K562 (cell line): ENCODE measurements at regions not wholly inside any gene's neighbourhood (a gene's known extent, or its start where the extent isn't known, plus 50 kb on each side); places are given as distances from the start of the nearest gene placed in this dataset.

Source experiments
- ATAC-seq: fragments of 200-7000 bp; cut with Tn5 transposase; 3 replicates; pipeline ENCODE4 v1.9.1; 2020; ENCODE audit warnings: moderate library complexity
- BruUV-seq: library from RNA; stranded (reverse); fragments of 400-500 nt; replicated peaks from 2 replicates; lab custom pipeline; 2021; lab: Mats Ljungman, UMichigan
- CTCF ChIA-PET: fragments of 300-600 bp; formaldehyde crosslinking; extraction: SDS; loops from one replicate; lab custom pipeline; 2021; ENCODE audit warnings: low intra/inter-chr PET ratio; lab: Yijun Ruan, JAX
- POLR2A ChIA-PET: fragments of 300-600, 350-650 bp; sonication (Branson Sonifier 250); formaldehyde crosslinking; extraction: SDS; loops from one replicate; lab custom pipeline; 2021; ENCODE audit warnings: antibody characterized with exemption, inconsistent platforms; lab: Yijun Ruan, JAX
- DNase-seq, 4 experiments: peaks; one replicate each; pipeline versions ENCODE4 v3.0.0 to v3.0.0-alpha.2; 2011 to 2018; ENCODE audit warnings: low spot score in 3 of 4, mixed read lengths in 3 of 4; ENCODE audit errors: extremely low read depth in 1 of 4
- FAIRE-seq: peaks from 2 replicates; lab custom pipeline; 2011; peaks lifted over from hg19 to GRCh38; lab: Jason Lieb, UNC
- H2AFZ ChIP-seq: 2 replicates; pipeline ENCODE4 v1.6.0; 2011; ENCODE audit warnings: low read depth, low read length, control low read depth, inconsistent platforms
- H3K27ac ChIP-seq: fragments of 200-600 bp; 3 replicates; pipeline ENCODE4 v1.8.0; 2011; ENCODE audit warnings: low read depth, mild to moderate bottlenecking, control low read depth, inconsistent platforms, low read length, moderate library complexity, mixed read lengths; ENCODE audit errors: extremely low read depth
- H3K27me3 ChIP-seq, 2 experiments: fragments of 300-600 bp in 1 of 2; 2 replicates in 1 of 2; 3 replicates in 1 of 2; pipeline versions ENCODE4 v1.6.0 to v1.8.0; 2011; ENCODE audit warnings: inconsistent platforms in 2 of 2, low read length in 2 of 2, mild to moderate bottlenecking in 1 of 2, mixed read lengths in 1 of 2, moderate library complexity in 1 of 2; ENCODE audit not compliant: control insufficient read depth in 2 of 2, insufficient read depth in 2 of 2
- H3K36me3 ChIP-seq: fragments of 300-600 bp; 3 replicates; pipeline ENCODE4 v1.8.0; 2011; ENCODE audit warnings: mild to moderate bottlenecking, low read length, inconsistent platforms; ENCODE audit not compliant: control insufficient read depth, insufficient read depth
- H3K4me1 ChIP-seq, 2 experiments: fragments of 200-600 bp in 1 of 2; replicated peaks in 1 of 2; 2 replicates in 1 of 2; 3 replicates in 1 of 2; pipeline versions ENCODE4 v1.5.1 to v1.8.0; 2011; ENCODE audit warnings: inconsistent platforms in 2 of 2, low read length in 2 of 2, mild to moderate bottlenecking in 1 of 2, mixed read lengths in 1 of 2, moderate library complexity in 1 of 2; ENCODE audit not compliant: control insufficient read depth in 2 of 2, insufficient read depth in 2 of 2
- H3K4me2 ChIP-seq: 2 replicates; pipeline ENCODE4 v1.6.1; 2011; ENCODE audit warnings: low read length, control low read depth, inconsistent platforms, mixed read lengths; ENCODE audit not compliant: insufficient read depth
- H3K4me3 ChIP-seq: fragments of 200-600 bp; sonication (generic), shearing (Covaris generic); 2 replicates; pipeline ENCODE4 v1.5.1; 2016; ENCODE audit warnings: control low read depth, inconsistent platforms
- H3K79me2 ChIP-seq: fragments of 200-600 bp; 3 replicates; pipeline ENCODE4 v1.8.0; 2011; ENCODE audit warnings: low read length, inconsistent platforms; ENCODE audit not compliant: control insufficient read depth, insufficient read depth
- H3K9ac ChIP-seq, 2 experiments: 2 replicates each; pipeline versions ENCODE4 v1.6.0 to v1.6.1; 2011; ENCODE audit warnings: low read depth in 2 of 2, low read length in 2 of 2, control low read depth in 1 of 2, inconsistent platforms in 1 of 2, mild to moderate bottlenecking in 1 of 2, mixed read lengths in 1 of 2; ENCODE audit not compliant: insufficient read depth in 1 of 2
- H3K9me1 ChIP-seq: one replicate; pipeline ENCODE4 v1.6.0; 2011; ENCODE audit warnings: inconsistent platforms, mild to moderate bottlenecking, low read length, moderate library complexity; ENCODE audit not compliant: control insufficient read depth, insufficient read depth
- H3K9me3 ChIP-seq: replicated peaks from 2 replicates; pipeline ENCODE4 v1.5.1; 2011; ENCODE audit warnings: low read depth, low read length, inconsistent platforms; ENCODE audit not compliant: control insufficient read depth, insufficient read depth
- H4K20me1 ChIP-seq: replicated peaks from 2 replicates; pipeline ENCODE4 v1.6.1; 2011; ENCODE audit warnings: low read length, inconsistent platforms, mixed read lengths; ENCODE audit not compliant: control insufficient read depth, insufficient read depth
- HSF4 ChIP-seq: fragments of 250-450 bp; sonication (Bioruptor Pico); IDR thresholded peaks from 2 replicates; pipeline ENCODE4 v2.1.2; 2022; ENCODE audit warnings: mild to moderate bottlenecking, moderate library complexity, borderline replicate concordance
- POLR2B ChIP-seq: fragments of 450-650 bp; IDR thresholded peaks from 2 replicates; pipeline ENCODE4 v1.6.1; 2018; ENCODE audit warnings: low read depth; ENCODE audit not compliant: partially characterized antibody
- SNAPC5 ChIP-seq: fragments of 250-450 bp; sonication (Bioruptor Pico); IDR thresholded peaks from 2 replicates; pipeline ENCODE4 v1.8.0; 2021; ENCODE audit warnings: moderate library complexity, mild to moderate bottlenecking, inconsistent platforms
- SOX6 ChIP-seq: fragments of 450-650 bp; IDR thresholded peaks from 2 replicates; pipeline ENCODE4 v1.6.1; 2014; ENCODE audit warnings: mild to moderate bottlenecking
- XRCC3 ChIP-seq: fragments of 450-650 bp; IDR thresholded peaks from 2 replicates; pipeline ENCODE4 v1.6.1; 2017; ENCODE audit warnings: mild to moderate bottlenecking, moderate library complexity
- WGBS: fragments of 100-300 bp; shearing (Covaris generic); methylation state at CpG from one replicate; pipeline ENCODE4 v1.1.6; 2016; ENCODE audit warnings: low coverage, mixed read lengths; ENCODE audit not compliant: insufficient coverage; ENCODE audit errors: missing lambda C conversion rate; 5-methylcytosine and 5-hydroxymethylcytosine counted together
- in situ Hi-C: fragments of 300-500 bp; cut with MboI; formaldehyde crosslinking; loops from 4 replicates; pipeline ENCODE4 v1.15.0; 2018; ENCODE audit warnings: inconsistent platforms, mixed read lengths
- intact Hi-C: fragments of 100-400 bp; cut with micrococcal nuclease; formaldehyde crosslinking; loops from 2 replicates; pipeline ENCODE4 v1.14.2; 2022
- TF ChIP-seq, protein P1 (sequence below), 3 experiments: fragments of 200-800 bp in 1 of 3; sonication (Bioruptor generic) in 1 of 3; sonication (generic) in 1 of 3; formaldehyde crosslinking in 1 of 3; IDR thresholded peaks; 2 replicates each; pipeline versions ENCODE4 v1.6.1 to v1.8.0; 2016 to 2022; ENCODE audit warnings: mild to moderate bottlenecking in 2 of 3, missing compliant biosample characterization in 2 of 3, missing genetic modification characterization in 2 of 3, missing genetic modification reagents in 1 of 3
- TF ChIP-seq, protein P2 (sequence below): fragments of 450-650 bp; IDR thresholded peaks from 2 replicates; pipeline ENCODE4 v1.6.1; 2018; ENCODE audit warnings: mild to moderate bottlenecking, low read depth; ENCODE audit not compliant: partially characterized antibody

GRCh38 chr4:148834804-148835631 lies 392.8 kb upstream of the NR3C2 start:
- ATAC-seq, result no peak
- no TSS peak for BruUV-seq
- H3K4me2 ChIP-seq, result no peak overlapping the region
- H3K27ac ChIP-seq, result no peak overlapping the region
- no peaks in the 10 kb centered on the region for H3K27me3 ChIP-seq
- CTCF ChIA-PET, result no interaction called here
- H3K9me1 ChIP-seq, result no peaks in the 10 kb centered on the region
- no peak for TF ChIP-seq HSF4 (CRISPR knock-in tag)
- TF ChIP-seq XRCC3, result no peak
- TF ChIP-seq, protein P1, sequence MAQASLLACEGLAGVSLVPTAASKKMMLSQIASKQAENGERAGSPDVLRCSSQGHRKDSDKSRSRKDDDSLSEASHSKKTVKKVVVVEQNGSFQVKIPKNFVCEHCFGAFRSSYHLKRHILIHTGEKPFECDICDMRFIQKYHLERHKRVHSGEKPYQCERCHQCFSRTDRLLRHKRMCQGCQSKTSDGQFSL (CRISPR knock-in tag; IDR thresholded peaks at IDR 0.05), result no peak
- TF ChIP-seq, protein P1 (tag; IDR thresholded peaks at IDR 0.05), result no peak
- no peak for TF ChIP-seq SOX6
- no peak for TF ChIP-seq POLR2B
- TF ChIP-seq SNAPC5 (CRISPR knock-in tag), result no peak
- TF ChIP-seq, protein P2, sequence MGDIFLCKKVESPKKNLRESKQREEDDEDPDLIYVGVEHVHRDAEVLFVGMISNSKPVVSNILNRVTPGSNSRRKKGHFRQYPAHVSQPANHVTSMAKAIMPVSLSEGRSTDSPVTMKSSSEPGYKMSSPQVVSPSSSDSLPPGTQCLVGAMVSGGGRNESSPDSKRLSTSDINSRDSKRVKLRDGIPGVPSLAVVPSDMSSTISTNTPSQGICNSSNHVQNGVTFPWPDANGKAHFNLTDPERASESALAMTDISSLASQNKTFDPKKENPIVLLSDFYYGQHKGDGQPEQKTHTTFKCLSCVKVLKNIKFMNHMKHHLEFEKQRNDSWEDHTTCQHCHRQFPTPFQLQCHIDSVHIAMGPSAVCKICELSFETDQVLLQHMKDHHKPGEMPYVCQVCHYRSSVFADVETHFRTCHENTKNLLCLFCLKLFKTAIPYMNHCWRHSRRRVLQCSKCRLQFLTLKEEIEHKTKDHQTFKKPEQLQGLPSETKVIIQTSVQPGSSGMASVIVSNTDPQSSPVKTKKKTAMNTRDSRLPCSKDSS, result no peak
- 0% methylated on average over 6 of the region's 6 CpGs for WGBS
- no peaks in the 10 kb centered on the region for H4K20me1 ChIP-seq
- H3K9ac ChIP-seq, result no peak overlapping the region
- H3K4me1 ChIP-seq, result no peaks in the 10 kb centered on the region
- no peak overlapping the region for H3K4me3 ChIP-seq
- no peak for DNase-seq
- H2AFZ ChIP-seq, result no peak overlapping the region
- no peaks in the 10 kb centered on the region for H3K79me2 ChIP-seq
- POLR2A ChIA-PET, result no interaction called here
- in situ Hi-C loops, result no loop called here
- H3K36me3 ChIP-seq, result no peaks in the 10 kb centered on the region
- FAIRE-seq, result no peak
- no peaks in the 10 kb centered on the region; the same call in none of the 2 replicates for H3K9me3 ChIP-seq
- intact Hi-C loops, result no loop called here
